Cardiac muscle cell (in vitro differentiated cells and primary cell): ENCODE measurements at regions not wholly inside any gene's neighbourhood (a gene's known extent, or its start where the extent isn't known, plus 50 kb on each side); places are given as distances from the start of the nearest gene placed in this dataset.
"Not testable (repeated sequence)": the region's sequence is repeated elsewhere in the genome, so short reads cannot be mapped to it uniquely, and the experiment has no call there.

ENCODE experiments used
- DNase-seq, 2 donors: peaks; one replicate each; pipeline versions ENCODE4 v3.0.0 to v3.0.0-alpha.2; 2010 to 2017; ENCODE audit warnings: low read depth in 1 of 2, low spot score in 1 of 2
- H3K27ac ChIP-seq: fragments of 200-600 bp; sonication (generic); 2 replicates; pipeline ENCODE4 v1.5.1; 2016
- H3K27me3 ChIP-seq: fragments of 200-600 bp; sonication (generic); 2 replicates; pipeline ENCODE4 v1.6.0; 2016; ENCODE audit warnings: control low read depth
- H3K36me3 ChIP-seq: fragments of 200-600 bp; sonication (generic); 2 replicates; pipeline ENCODE4 v1.5.1; 2016; ENCODE audit warnings: control low read depth
- H3K4me1 ChIP-seq: fragments of 200-600 bp; sonication (generic); 2 replicates; pipeline ENCODE4 v1.8.1; 2017; ENCODE audit warnings: low read depth, mild to moderate bottlenecking, mixed run types
- H3K4me3 ChIP-seq: fragments of 200-600 bp; sonication (generic); 2 replicates; pipeline ENCODE4 v1.5.1; 2016; ENCODE audit warnings: mild to moderate bottlenecking
- H3K9me3 ChIP-seq: fragments of 200-600 bp; sonication (generic); 2 replicates; pipeline ENCODE4 v1.5.1; 2017; ENCODE audit warnings: low read depth, mild to moderate bottlenecking, control low read depth
- CTCF ChIP-seq: IDR thresholded peaks from 2 replicates; pipeline ENCODE4 v1.5.1; 2012; ENCODE audit warnings: low read depth, mild to moderate bottlenecking, low read length

DNA sequence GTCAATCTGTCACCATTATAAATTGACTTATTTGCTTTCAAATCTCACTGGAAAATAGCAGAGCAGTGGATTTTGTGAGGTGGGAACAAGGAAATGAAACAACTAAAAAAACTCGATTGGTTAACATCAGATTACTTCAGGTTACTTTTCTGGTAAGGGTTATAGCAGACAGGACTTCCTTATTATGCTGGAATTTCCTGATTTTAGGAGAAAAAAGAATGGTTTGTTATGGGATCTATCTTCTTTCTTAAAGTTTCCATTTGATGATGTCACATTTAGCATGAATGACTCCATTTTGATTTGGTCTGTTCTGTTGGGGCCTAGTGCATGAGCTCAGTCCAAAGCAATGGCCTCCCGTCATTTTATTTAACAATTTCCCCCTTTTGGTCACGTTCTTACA is 210.6 kb downstream of the KCNJ2 start:
- Histone ChIP-seq H3K27me3 (no peaks in the 10 kb centered on the region), H3K4me3 (no peak overlapping the region), H3K9me3 (no peaks in the 10 kb centered on the region), H3K4me1 (no peaks in the 10 kb centered on the region), H3K36me3 (no peaks in the 10 kb centered on the region), H3K27ac (no peak overlapping the region)
- no peak for DNase-seq
- TF ChIP-seq CTCF, result no peak

DNA sequence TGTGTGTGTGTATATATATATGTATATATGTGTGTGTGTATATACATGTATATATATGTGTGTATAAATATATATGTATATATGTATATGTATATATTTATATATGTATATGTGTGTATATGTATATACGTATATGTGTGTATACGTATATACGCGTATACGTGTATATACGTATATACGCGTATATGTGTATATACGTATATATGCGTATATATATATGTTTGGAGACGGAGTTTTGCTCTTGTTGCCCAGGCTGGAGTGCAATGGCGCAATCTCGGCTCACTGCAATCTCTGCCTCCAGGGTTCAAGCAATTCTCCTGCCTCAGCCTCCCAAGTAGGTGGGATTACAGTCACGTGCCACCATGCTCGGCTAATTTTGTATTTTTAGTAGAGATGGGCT is 212.6 kb downstream of the KCNJ2 start:
- H3K27me3 ChIP-seq, H3K27ac ChIP-seq, H3K36me3 ChIP-seq, H3K9me3 ChIP-seq, DNase-seq, H3K4me3 ChIP-seq, H3K4me1 ChIP-seq: not testable (repeated sequence)

DNA sequence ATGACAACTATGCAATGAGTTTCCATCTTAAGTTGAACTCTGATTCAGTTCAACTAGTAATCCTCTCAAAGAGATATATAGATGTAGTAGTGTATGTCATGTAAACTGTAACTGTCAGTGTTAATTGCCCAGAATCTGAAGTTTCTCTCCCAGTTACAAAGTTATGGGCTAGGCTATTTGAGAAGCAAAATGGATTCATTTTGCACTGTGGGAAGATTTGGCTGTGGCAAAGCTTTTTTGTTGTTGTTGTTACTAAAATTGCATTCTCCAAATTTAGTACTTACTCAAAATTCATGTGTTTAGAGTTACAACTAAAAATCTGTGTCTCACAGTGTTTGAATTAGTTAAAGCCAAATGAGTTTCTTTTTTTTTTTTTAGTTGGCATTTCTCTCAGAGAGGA is 219.0 kb downstream of the KCNJ2 start:
- H3K4me3 ChIP-seq, result no peak overlapping the region
- no peak for TF ChIP-seq CTCF
- H3K4me1 ChIP-seq, result peaks cover 5% of the 10 kb centered on the region
- no peaks in the 10 kb centered on the region for H3K9me3 ChIP-seq
- no peaks in the 10 kb centered on the region for H3K27me3 ChIP-seq
- DNase-seq, result no peak
- H3K36me3 ChIP-seq, result no peaks in the 10 kb centered on the region
- H3K27ac ChIP-seq, result no peak overlapping the region

GRCh38 chr17:70389232-70389757 is 220.0 kb downstream of the KCNJ2 start:
- H3K36me3 ChIP-seq, H3K27me3 ChIP-seq, H3K4me1 ChIP-seq, DNase-seq, H3K27ac ChIP-seq, H3K9me3 ChIP-seq, H3K4me3 ChIP-seq: not testable (repeated sequence)

GRCh38 chr17:70390049-70390448 is 220.7 kb downstream of the KCNJ2 start:
- no peaks in the 10 kb centered on the region for H3K9me3 ChIP-seq
- no peak overlapping the region for H3K4me3 ChIP-seq
- H3K4me1 ChIP-seq, result peaks cover 8% of the 10 kb centered on the region
- H3K27me3 ChIP-seq, result no peaks in the 10 kb centered on the region
- no peak for TF ChIP-seq CTCF
- no peak overlapping the region for H3K27ac ChIP-seq
- no peaks in the 10 kb centered on the region for H3K36me3 ChIP-seq
- DNase-seq, result no peak

DNA sequence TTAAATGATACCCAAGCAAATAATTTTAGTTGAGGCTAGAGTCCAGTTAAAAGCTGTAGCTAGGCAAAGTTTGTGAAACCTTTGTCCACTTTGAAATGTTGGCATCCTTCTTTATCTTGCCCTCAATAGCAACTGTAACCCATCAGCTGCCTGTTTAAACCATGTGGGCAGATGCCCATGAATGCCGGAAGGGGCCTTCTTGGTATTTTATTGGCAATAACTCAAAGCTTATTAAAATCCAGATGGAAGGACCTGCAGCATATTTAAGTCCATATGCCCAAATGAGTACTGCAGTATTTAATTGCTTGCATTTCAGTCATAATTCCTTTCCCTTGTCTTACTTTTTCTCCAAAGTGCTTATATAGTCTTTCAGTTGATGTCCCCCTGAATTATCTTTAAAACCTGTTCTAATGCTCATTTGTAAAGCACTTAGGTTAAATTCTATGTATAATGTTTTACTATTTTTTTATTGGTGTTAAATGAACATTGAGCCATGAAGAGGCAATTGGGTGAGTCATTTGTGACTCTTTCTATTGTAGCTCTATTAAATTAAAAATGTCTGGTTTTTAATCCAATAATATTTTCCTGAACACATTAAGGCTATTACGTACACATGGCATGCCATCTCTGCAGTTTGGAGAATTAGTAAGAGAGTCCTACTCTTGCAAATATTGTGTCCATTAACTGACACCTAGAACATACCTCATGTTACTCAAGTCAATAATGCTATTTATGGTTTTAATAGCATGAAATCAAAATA is 225.3 kb downstream of the KCNJ2 start:
- Histone ChIP-seq H3K27me3 (no peaks in the 10 kb centered on the region), H3K4me3 (no peak overlapping the region), H3K27ac (no peak overlapping the region), H3K4me1 (peaks cover 8% of the 10 kb centered on the region), H3K9me3 (no peaks in the 10 kb centered on the region), H3K36me3 (no peaks in the 10 kb centered on the region)
- no peak for TF ChIP-seq CTCF
- no peak for DNase-seq
